ENCODE measurements at regions not wholly inside any gene's neighbourhood (a gene's known extent, or its start where the extent isn't known, plus 50 kb on each side); places are given as distances from the start of the nearest gene placed in this dataset.
"Not testable (repeated sequence)": the region's sequence is repeated elsewhere in the genome, so short reads cannot be mapped to it uniquely, and the experiment has no call there.

GRCh38 chr3:73990691-73991090 lies 365.9 kb upstream of the PDZRN3 start:
- in situ Hi-C loops (cut with HindIII; ENCODE audit: low pct_ligation_motif_present, low pct_unique_long_range_greater_than_20kb, low sequenced_read_pairs); DNase-seq: not testable (repeated sequence)

- DNase-seq, result no peak
Observed at GRCh38 chr3:73966733-73967132, 342.0 kb upstream of the PDZRN3 start.

GRCh38 chr3:73964818-73965217 lies 340.1 kb upstream of the PDZRN3 start:
- DNase-seq, result no peak
- in situ Hi-C loops (cut with HindIII; ENCODE audit: low pct_ligation_motif_present, low pct_unique_long_range_greater_than_20kb, low sequenced_read_pairs), result no loop called here

More at GRCh38 chr3:73966733-73967132, 342.0 kb upstream of the PDZRN3 start:
- in situ Hi-C loops (cut with HindIII; ENCODE audit: low pct_ligation_motif_present, low pct_unique_long_range_greater_than_20kb, low sequenced_read_pairs), result no loop called here

- DNase-seq, result no peak
- in situ Hi-C loops (cut with HindIII; ENCODE audit: low pct_ligation_motif_present, low pct_unique_long_range_greater_than_20kb, low sequenced_read_pairs), result no loop called here
Observed at GRCh38 chr3:73955494-73956070, 330.8 kb upstream of the PDZRN3 start.

GRCh38 chr3:73954506-73954905 lies 329.8 kb upstream of the PDZRN3 start:
- in situ Hi-C loops (cut with HindIII; ENCODE audit: low pct_ligation_motif_present, low pct_unique_long_range_greater_than_20kb, low sequenced_read_pairs), result no loop called here
- DNase-seq, result no peak

GRCh38 chr3:73952781-73953180 lies 328.0 kb upstream of the PDZRN3 start:
- in situ Hi-C loops (cut with HindIII; ENCODE audit: low pct_ligation_motif_present, low pct_unique_long_range_greater_than_20kb, low sequenced_read_pairs), result no loop called here
- no peak for DNase-seq

- DNase-seq, result no peak
- in situ Hi-C loops (cut with HindIII; ENCODE audit: low pct_ligation_motif_present, low pct_unique_long_range_greater_than_20kb, low sequenced_read_pairs), result no loop called here
Observed at GRCh38 chr3:73950865-73951558, 326.3 kb upstream of the PDZRN3 start.

- no peak for DNase-seq
- in situ Hi-C loops (cut with HindIII; ENCODE audit: low pct_ligation_motif_present, low pct_unique_long_range_greater_than_20kb, low sequenced_read_pairs), result no loop called here
Observed at GRCh38 chr3:73945541-73945940, 320.8 kb upstream of the PDZRN3 start.

- no peak for DNase-seq
- in situ Hi-C loops (cut with HindIII; ENCODE audit: low pct_ligation_motif_present, low pct_unique_long_range_greater_than_20kb, low sequenced_read_pairs), result no loop called here
Observed at GRCh38 chr3:73939985-73940384, 315.2 kb upstream of the PDZRN3 start.

- DNase-seq, result no peak
- in situ Hi-C loops (cut with HindIII; ENCODE audit: low pct_ligation_motif_present, low pct_unique_long_range_greater_than_20kb, low sequenced_read_pairs), result no loop called here
Observed at GRCh38 chr3:73933585-73933984, 308.8 kb upstream of the PDZRN3 start.

- in situ Hi-C loops (cut with HindIII; ENCODE audit: low pct_ligation_motif_present, low pct_unique_long_range_greater_than_20kb, low sequenced_read_pairs), result no loop called here
- DNase-seq, result no peak
Observed at GRCh38 chr3:73927203-73927570, 302.4 kb upstream of the PDZRN3 start.

GRCh38 chr3:73926360-73927202 lies 301.8 kb upstream of the PDZRN3 start:
- in situ Hi-C loops (cut with HindIII; ENCODE audit: low pct_ligation_motif_present, low pct_unique_long_range_greater_than_20kb, low sequenced_read_pairs), result no loop called here
- no peak for DNase-seq

- DNase-seq, result no peak
- in situ Hi-C loops (cut with HindIII; ENCODE audit: low pct_ligation_motif_present, low pct_unique_long_range_greater_than_20kb, low sequenced_read_pairs), result no loop called here
Observed at GRCh38 chr3:73925011-73925410, 300.3 kb upstream of the PDZRN3 start.

GRCh38 chr3:73924048-73924447 lies 299.3 kb upstream of the PDZRN3 start:
- in situ Hi-C loops (cut with HindIII; ENCODE audit: low pct_ligation_motif_present, low pct_unique_long_range_greater_than_20kb, low sequenced_read_pairs), result no loop called here
- DNase-seq, result no peak

GRCh38 chr3:73917643-73918042 lies 292.9 kb upstream of the PDZRN3 start:
- no peak for DNase-seq
- in situ Hi-C loops (cut with HindIII; ENCODE audit: low pct_ligation_motif_present, low pct_unique_long_range_greater_than_20kb, low sequenced_read_pairs), result no loop called here

GRCh38 chr3:73915886-73916285 lies 291.1 kb upstream of the PDZRN3 start:
- in situ Hi-C loops (cut with HindIII; ENCODE audit: low pct_ligation_motif_present, low pct_unique_long_range_greater_than_20kb, low sequenced_read_pairs), result no loop called here
- DNase-seq, result no peak

GRCh38 chr3:73908218-73908617 lies 283.5 kb upstream of the PDZRN3 start:
- no peak for DNase-seq
- in situ Hi-C loops (cut with HindIII; ENCODE audit: low pct_ligation_motif_present, low pct_unique_long_range_greater_than_20kb, low sequenced_read_pairs), result no loop called here

- no peak for DNase-seq
- in situ Hi-C loops (cut with HindIII; ENCODE audit: low pct_ligation_motif_present, low pct_unique_long_range_greater_than_20kb, low sequenced_read_pairs), result no loop called here
Observed at GRCh38 chr3:73901686-73902085, 276.9 kb upstream of the PDZRN3 start.

GRCh38 chr3:73894474-73895213 lies 269.9 kb upstream of the PDZRN3 start:
- in situ Hi-C loops (cut with HindIII; ENCODE audit: low pct_ligation_motif_present, low pct_unique_long_range_greater_than_20kb, low sequenced_read_pairs), result no loop called here
- no peak for DNase-seq
